GM21723 (cell line): ENCODE measurements at regions not wholly inside any gene's neighbourhood (a gene's known extent, or its start where the extent isn't known, plus 50 kb on each side); places are given as distances from the start of the nearest gene placed in this dataset.
"Not testable (repeated sequence)": the region's sequence is repeated elsewhere in the genome, so short reads cannot be mapped to it uniquely, and the experiment has no call there.

Experiments used
- ATAC-seq: cut with Tn5 transposase; IDR thresholded peaks from one replicate; pipeline ENCODE4 v1.9.1; 2021; ENCODE audit warnings: mild to moderate bottlenecking, moderate library complexity; ENCODE audit not compliant: unreplicated experiment

DNA sequence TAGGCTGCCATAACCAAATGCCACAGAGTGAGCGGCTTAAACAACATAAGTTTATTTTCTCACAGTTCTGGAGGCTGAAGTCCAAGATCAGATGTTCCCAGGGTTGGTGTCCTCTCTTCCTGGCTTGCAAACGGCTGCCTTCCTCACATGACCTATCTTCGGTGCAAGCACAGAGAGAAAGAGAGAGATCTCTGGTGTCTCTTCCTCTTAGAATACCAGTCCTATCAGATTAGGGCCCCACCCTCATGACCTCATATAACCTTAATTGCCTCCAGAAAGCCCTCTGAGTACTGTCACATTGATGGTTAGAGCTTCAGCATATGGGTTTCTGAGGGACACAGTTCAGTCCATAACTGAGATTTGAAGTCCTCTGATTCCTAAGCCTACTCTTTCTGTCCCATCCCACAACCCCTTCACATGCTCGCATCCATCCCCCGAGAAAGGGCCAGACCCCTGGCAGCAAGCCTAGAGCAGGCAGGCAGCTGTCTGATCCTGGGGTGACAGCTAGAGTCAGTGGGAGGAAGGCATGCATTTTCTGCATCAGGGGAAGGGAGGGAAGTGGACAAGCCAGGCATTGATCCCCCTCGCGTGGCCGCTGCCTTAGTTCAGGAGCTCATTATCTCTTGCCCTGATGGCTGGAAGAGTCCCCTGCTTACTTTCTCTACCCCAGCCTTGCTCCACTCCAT is 114.1 kb downstream of the FAR1 start:
- ATAC-seq: no peak

- ATAC-seq: no peak
These were observed 116.0 kb downstream of the FAR1 start for GRCh38 chr11:13784441-13784840.

DNA sequence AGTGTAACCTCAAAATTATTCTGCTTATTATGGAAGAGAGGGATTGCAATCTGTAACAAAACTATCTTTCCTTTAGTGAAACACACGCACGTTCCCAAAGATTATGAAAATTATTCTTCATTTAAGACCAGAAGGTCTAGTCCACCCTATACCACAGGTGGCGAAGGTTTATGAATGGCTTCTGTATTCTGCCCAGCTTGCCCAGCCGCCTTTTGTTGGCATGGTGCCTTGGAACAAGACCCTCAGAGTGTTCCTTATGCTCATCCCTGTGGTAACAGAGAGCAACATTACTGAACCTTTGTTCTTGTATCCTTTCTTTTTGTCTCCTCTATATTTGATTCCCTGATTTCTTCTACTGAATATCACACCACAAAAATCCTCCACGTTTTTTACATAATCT is 116.4 kb downstream of the FAR1 start:
- no peak for ATAC-seq

GRCh38 chr11:13786688-13787087 is 118.2 kb downstream of the FAR1 start:
- ATAC-seq: no peak

DNA sequence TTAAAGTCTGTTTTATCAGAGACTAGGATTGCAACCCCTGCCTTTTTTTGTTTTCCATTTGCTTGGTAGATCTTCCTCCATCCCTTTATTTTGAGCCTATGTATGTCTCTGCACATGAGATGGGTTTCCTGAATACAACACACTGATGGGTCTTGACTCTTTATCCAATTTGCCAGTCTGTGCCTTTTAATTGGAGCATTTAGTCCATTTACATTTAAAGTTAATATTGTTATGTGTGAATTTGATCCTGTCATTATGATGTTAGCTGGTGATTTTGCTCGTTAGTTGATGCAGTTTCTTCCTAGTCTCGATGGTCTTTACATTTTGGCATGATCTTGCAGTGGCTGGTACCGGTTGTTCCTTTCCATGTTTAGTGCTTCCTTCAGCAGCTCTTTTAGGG is 129.1 kb downstream of the FAR1 start:
- not testable (repeated sequence) for ATAC-seq

DNA sequence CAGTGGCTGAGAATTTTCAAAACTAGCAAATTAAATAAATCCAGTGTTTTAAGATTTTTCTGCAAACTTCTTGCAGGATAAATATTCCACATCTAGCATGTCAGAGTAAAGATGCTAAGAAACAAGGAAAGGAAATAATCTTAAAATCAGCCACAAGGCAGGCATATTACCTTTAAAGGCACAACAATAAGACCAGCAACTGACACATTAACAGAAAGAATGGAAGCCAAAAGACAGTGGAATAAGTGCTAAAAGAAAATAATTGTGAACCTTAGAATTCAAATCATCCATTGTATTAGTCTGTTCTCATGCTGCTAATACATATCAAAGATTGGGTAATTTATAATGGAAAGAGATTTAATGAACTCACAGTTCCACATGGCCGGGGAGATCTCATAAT is 132.4 kb downstream of the FAR1 start:
- ATAC-seq: no peak

- ATAC-seq: no peak
These were observed 144.2 kb upstream of the SPON1 start for GRCh38 chr11:13818325-13818724.

DNA sequence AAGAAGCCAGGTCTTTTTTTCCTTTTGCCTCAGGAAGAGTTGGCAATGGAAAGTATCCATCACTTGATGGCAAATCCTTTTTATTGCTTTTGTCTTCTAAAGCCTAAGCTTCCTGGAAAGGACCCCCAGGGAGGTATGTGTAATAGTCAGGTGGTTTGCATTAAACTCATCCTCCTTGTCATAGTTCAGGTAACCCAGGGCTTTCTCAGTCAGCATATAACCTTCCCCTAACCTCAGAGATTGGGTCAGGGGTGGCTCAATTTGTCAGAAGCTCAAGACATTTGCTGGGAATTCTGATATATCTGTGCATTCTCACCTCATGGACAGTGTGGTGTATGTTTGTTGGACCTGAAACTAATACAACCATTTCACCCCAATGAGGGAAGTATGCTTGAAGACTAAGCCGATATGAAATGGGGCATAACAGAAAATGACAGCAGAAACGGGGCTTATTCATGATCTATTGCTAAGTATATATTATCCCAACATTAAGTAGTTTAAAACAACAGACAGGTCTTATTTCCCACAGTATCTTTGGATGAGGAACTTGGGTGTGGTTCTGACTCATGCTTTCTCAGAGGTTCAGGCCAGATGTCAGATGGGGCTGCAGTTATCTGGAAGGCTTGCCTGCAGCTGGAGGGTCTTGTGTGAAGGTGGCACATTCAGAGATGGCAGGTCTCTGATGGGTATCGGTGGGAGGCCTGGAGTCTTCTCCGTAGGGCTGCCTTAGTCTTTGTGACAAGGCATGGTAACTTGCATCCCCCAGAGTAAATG is 135.8 kb upstream of the SPON1 start:
- no peak for ATAC-seq

DNA sequence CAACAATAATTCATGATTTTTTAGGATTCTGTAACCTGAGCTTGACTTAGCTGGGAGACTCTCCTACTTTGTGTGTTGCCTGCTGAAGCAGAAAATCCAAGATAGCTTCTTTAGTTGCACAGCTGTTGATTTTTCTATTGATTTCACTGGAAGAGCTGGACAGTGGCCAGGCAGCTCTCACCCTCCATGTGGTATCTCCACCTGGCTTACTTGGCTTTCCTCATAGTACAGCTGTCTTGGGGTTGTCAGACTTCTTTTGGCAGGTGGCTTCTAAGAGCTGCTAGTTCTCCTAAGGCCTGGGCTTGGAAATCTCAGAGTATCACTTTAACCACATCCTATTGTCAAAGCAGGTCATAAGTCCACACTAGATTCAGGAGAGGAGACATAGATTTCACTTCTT is 130.8 kb upstream of the SPON1 start:
- no peak for ATAC-seq

DNA sequence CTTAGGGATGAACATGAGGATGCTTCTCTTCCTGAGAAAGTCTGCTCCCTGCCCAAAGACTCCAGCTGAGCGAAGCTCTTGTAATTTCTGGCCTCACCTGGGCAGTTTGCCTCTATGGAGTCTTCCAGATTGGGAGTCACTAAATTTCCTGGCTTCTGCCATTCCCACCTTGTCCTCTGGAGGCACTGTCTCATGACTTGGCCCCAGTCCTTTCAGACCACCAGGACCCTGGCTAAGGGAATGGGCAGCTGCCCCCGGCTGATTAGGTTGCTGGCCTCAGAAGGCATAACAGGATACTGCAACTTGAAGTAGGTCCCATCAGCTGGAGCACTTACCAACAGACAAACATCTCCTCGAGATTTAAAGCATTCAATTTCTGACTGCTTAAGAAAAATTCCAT is 128.1 kb upstream of the SPON1 start:
- no peak for ATAC-seq

GRCh38 chr11:13836666-13837065 is 125.9 kb upstream of the SPON1 start:
- ATAC-seq: no peak

DNA sequence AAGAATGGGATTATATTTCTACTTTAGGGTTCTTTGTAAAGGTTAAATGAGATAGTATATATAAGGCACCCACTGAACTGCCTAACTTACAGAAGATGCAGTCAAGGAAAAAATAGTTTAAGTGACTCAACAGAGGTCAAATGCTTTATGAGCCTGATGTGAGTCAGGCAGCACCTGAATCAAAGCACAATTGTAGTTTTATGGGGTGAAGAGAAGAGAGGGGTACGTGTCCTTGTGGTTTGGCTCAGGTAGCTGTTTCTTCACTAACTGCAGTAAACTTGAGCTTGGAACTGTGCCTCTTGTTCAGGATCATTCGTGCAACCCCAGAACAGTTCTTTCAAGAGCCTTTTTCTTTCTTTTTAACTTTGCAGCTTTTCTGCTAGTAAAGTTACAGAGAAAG is 125.2 kb upstream of the SPON1 start:
- ATAC-seq: no peak

- no peak for ATAC-seq
These were observed 121.1 kb upstream of the SPON1 start for GRCh38 chr11:13841393-13841792.

DNA sequence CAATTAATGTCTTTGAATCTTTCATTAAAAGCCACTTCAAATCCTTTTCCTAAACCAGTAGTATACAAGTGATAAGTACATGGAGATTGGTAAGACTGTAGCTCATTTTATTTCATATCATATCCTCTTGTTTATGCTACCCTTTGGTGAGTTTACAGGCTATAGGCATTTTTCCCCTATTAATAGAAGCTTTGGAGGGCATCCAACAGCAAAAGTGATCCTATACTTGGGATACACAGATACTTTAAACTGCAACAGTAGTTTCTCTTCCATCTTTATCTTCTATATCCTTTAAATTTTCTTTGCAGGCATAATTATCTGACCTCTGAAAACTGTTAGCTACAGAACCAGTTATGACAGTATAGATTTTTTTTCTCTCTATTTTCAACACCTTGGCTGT is 114.5 kb upstream of the SPON1 start:
- no peak for ATAC-seq

GRCh38 chr11:13850231-13851005 is 112.1 kb upstream of the SPON1 start:
- ATAC-seq: no peak

- no peak for ATAC-seq
These were observed 110.8 kb upstream of the SPON1 start for GRCh38 chr11:13851691-13852090.

DNA sequence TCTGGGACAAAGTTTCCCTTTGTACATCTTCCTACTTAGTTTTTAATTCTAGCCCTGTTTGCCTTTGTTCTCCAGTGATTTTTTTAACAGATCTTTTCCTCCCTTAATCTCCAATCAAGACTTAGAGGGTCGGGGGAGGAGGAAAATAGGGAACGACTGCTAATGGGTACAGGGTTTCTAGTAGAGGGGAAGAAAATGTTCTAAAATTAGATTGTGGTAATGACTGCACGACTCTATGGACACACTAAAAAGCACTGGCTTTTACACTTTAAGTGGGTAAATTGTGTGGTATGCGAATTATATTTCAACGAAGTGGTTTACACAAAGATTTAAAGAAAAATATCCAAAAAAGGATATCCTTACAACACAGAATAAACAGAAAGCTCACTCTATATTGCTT is 110.0 kb upstream of the SPON1 start:
- no peak for ATAC-seq

DNA sequence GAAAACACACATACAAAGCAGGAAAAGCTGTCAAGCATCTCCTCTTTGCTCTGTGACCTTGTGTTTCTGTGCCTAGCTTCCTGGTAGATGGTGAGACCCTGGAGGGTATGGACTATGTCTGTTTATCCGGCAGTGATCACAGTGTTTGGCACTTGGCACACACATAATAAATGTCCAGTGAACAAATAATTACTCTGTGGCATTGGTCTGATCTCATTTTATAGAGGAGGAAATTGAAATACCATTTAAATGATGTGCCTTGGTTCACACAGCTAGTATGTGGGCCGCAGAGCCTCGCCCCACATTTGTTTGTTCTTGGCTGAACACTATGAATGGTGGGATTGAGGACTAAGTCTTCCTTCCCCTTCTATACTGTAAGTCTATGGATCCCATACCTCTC is 104.7 kb upstream of the SPON1 start:
- ATAC-seq: no peak

GRCh38 chr11:13859892-13860291 is 102.6 kb upstream of the SPON1 start:
- no peak for ATAC-seq

DNA sequence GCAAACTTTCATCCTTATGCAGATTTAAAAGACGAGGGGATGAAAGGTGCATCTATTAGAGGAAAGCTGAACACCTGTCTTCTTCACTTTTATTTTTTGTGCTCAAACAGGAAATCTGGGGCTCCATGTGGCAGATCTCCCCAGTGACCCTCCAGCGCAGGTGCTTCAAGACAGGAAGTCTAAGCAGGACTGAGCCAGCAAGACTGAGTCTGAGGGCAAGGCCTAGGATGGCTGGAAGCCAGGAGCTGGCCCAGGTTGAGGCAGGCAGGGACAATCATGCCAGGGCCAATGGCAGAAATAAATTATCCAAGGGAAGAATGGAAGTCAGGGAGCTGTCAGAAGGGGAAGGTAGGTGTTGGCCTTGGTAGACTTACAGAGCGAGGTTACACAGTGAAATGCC is 101.1 kb upstream of the SPON1 start:
- ATAC-seq: no peak

- no peak for ATAC-seq
These were observed 99.6 kb upstream of the SPON1 start for GRCh38 chr11:13862845-13863392.
